ENCODE measurements at regions not wholly inside any gene's neighbourhood (a gene's known extent, or its start where the extent isn't known, plus 50 kb on each side); places are given as distances from the start of the nearest gene placed in this dataset.

DNA sequence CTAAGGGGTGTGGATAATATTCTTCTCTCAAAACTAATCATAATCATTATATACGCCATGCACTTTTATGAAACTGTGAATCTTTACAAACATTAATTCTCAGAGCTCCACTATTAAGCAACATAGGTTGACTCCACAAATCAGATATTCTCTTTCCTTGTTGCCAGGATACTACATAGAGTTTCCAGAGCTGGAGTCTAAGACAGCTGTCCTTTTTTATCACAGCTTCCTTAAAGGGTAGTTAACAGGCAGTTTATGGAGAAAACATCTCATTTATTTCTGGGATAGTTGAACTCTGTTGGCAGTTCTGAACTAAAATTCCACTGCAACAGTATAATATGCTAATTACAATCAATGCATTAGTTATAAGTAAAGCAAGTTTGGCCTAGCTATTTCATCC is 152.1 kb upstream of the PPP1R2C start:
- H3K9ac ChIP-seq (ENCODE audit: insufficient read length, low read depth) = no peak overlapping the region
- H3K36me3 ChIP-seq (ENCODE audit: insufficient read depth, insufficient read length, low read length) = no peaks in the 10 kb centered on the region
- no peaks in the 10 kb centered on the region for H3K9me3 ChIP-seq (ENCODE audit: insufficient read depth, low read length)
- H3K27me3 ChIP-seq (ENCODE audit: insufficient read depth, insufficient read length) = no peaks in the 10 kb centered on the region
- H3K4me3 ChIP-seq (ENCODE audit: insufficient read length, low read depth) = no peak overlapping the region
- H3K4me1 ChIP-seq (ENCODE audit: insufficient read depth, insufficient read length) = no peaks in the 10 kb centered on the region
- TF ChIP-seq SUZ12 (IDR thresholded peaks at IDR 0.05; ENCODE audit: extremely low read depth, insufficient read depth, insufficient read length) (no peak), YY1 (IDR thresholded peaks at IDR 0.05; ENCODE audit: insufficient read depth, insufficient read length) (no peak), ZNF274 (IDR thresholded peaks at IDR 0.05; ENCODE audit: low read depth, low read length) (no peak)
- DNase-seq (ENCODE audit: low read depth, low spot score) = no peak

GRCh38 chrX:42930951-42931350 is 153.0 kb upstream of the PPP1R2C start:
- Histone ChIP-seq H3K9ac (ENCODE audit: insufficient read length, low read depth) (no peak overlapping the region), H3K27me3 (ENCODE audit: insufficient read depth, insufficient read length) (no peaks in the 10 kb centered on the region), H3K9me3 (ENCODE audit: insufficient read depth, low read length) (no peaks in the 10 kb centered on the region), H3K36me3 (ENCODE audit: insufficient read depth, insufficient read length, low read length) (no peaks in the 10 kb centered on the region), H3K4me3 (ENCODE audit: insufficient read length, low read depth) (no peak overlapping the region), H3K4me1 (ENCODE audit: insufficient read depth, insufficient read length) (no peaks in the 10 kb centered on the region)
- no peak for DNase-seq (ENCODE audit: low read depth, low spot score)
- TF ChIP-seq SUZ12 (IDR thresholded peaks at IDR 0.05; ENCODE audit: extremely low read depth, insufficient read depth, insufficient read length) (no peak), ZNF274 (IDR thresholded peaks at IDR 0.05; ENCODE audit: low read depth, low read length) (no peak), YY1 (IDR thresholded peaks at IDR 0.05; ENCODE audit: insufficient read depth, insufficient read length) (no peak)

DNA sequence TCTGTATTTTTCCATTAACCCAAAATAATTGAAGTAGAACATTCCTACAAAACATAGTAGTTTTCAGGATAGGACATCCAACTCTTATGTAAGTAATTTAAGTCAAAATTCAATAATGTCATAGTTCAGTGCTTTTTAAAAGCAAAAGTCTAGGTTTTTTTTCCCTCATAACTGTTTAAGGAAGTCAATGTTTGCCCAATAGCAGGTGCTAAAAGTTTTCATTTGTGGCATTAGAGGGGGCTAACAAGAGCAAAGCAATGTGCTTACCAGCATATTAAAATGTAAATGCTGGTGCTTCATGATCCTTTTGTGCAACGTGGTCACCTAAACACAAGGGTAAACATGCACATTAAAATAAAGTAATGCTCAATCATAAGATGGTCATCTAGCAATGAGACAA is 155.2 kb upstream of the PPP1R2C start:
- Histone ChIP-seq H3K4me1 (ENCODE audit: insufficient read depth, insufficient read length) (no peaks in the 10 kb centered on the region), H3K36me3 (ENCODE audit: insufficient read depth, insufficient read length, low read length) (no peaks in the 10 kb centered on the region), H3K9me3 (ENCODE audit: insufficient read depth, low read length) (no peaks in the 10 kb centered on the region), H3K9ac (ENCODE audit: insufficient read length, low read depth) (no peak overlapping the region), H3K4me3 (ENCODE audit: insufficient read length, low read depth) (no peak overlapping the region), H3K27me3 (ENCODE audit: insufficient read depth, insufficient read length) (no peaks in the 10 kb centered on the region)
- TF ChIP-seq SUZ12 (IDR thresholded peaks at IDR 0.05; ENCODE audit: extremely low read depth, insufficient read depth, insufficient read length) = no peak
- no peak for TF ChIP-seq YY1 (IDR thresholded peaks at IDR 0.05; ENCODE audit: insufficient read depth, insufficient read length)
- TF ChIP-seq ZNF274 (IDR thresholded peaks at IDR 0.05; ENCODE audit: low read depth, low read length) = no peak
- DNase-seq (ENCODE audit: low read depth, low spot score) = no peak

- no peak for DNase-seq (ENCODE audit: low read depth, low spot score)
- Histone ChIP-seq H3K36me3 (ENCODE audit: insufficient read depth, insufficient read length, low read length) (no peaks in the 10 kb centered on the region), H3K9me3 (ENCODE audit: insufficient read depth, low read length) (no peaks in the 10 kb centered on the region), H3K4me1 (ENCODE audit: insufficient read depth, insufficient read length) (no peaks in the 10 kb centered on the region), H3K27me3 (ENCODE audit: insufficient read depth, insufficient read length) (no peaks in the 10 kb centered on the region), H3K4me3 (ENCODE audit: insufficient read length, low read depth) (no peak overlapping the region), H3K9ac (ENCODE audit: insufficient read length, low read depth) (no peak overlapping the region)
- TF ChIP-seq ZNF274 (IDR thresholded peaks at IDR 0.05; ENCODE audit: low read depth, low read length) (no peak), SUZ12 (IDR thresholded peaks at IDR 0.05; ENCODE audit: extremely low read depth, insufficient read depth, insufficient read length) (no peak), YY1 (IDR thresholded peaks at IDR 0.05; ENCODE audit: insufficient read depth, insufficient read length) (no peak)
Observed at GRCh38 chrX:42934020-42934726, 156.2 kb upstream of the PPP1R2C start.

- H3K9me3 ChIP-seq (ENCODE audit: insufficient read depth, low read length) = no peaks in the 10 kb centered on the region
- no peaks in the 10 kb centered on the region for H3K27me3 ChIP-seq (ENCODE audit: insufficient read depth, insufficient read length)
- H3K4me3 ChIP-seq (ENCODE audit: insufficient read length, low read depth) = no peak overlapping the region
- DNase-seq (ENCODE audit: low read depth, low spot score) = no peak
- TF ChIP-seq YY1 (IDR thresholded peaks at IDR 0.05; ENCODE audit: insufficient read depth, insufficient read length) (no peak), ZNF274 (IDR thresholded peaks at IDR 0.05; ENCODE audit: low read depth, low read length) (no peak), SUZ12 (IDR thresholded peaks at IDR 0.05; ENCODE audit: extremely low read depth, insufficient read depth, insufficient read length) (no peak)
- no peaks in the 10 kb centered on the region for H3K36me3 ChIP-seq (ENCODE audit: insufficient read depth, insufficient read length, low read length)
- no peak overlapping the region for H3K9ac ChIP-seq (ENCODE audit: insufficient read length, low read depth)
- no peaks in the 10 kb centered on the region for H3K4me1 ChIP-seq (ENCODE audit: insufficient read depth, insufficient read length)
Observed at GRCh38 chrX:42941671-42942070, 163.7 kb upstream of the PPP1R2C start.

- Histone ChIP-seq H3K9me3 (ENCODE audit: insufficient read depth, low read length) (no peaks in the 10 kb centered on the region), H3K36me3 (ENCODE audit: insufficient read depth, insufficient read length, low read length) (no peaks in the 10 kb centered on the region), H3K27me3 (ENCODE audit: insufficient read depth, insufficient read length) (no peaks in the 10 kb centered on the region), H3K9ac (ENCODE audit: insufficient read length, low read depth) (no peak overlapping the region), H3K4me3 (ENCODE audit: insufficient read length, low read depth) (no peak overlapping the region), H3K4me1 (ENCODE audit: insufficient read depth, insufficient read length) (no peaks in the 10 kb centered on the region)
- no peak for TF ChIP-seq SUZ12 (IDR thresholded peaks at IDR 0.05; ENCODE audit: extremely low read depth, insufficient read depth, insufficient read length)
- no peak for TF ChIP-seq ZNF274 (IDR thresholded peaks at IDR 0.05; ENCODE audit: low read depth, low read length)
- no peak for DNase-seq (ENCODE audit: low read depth, low spot score)
Observed at GRCh38 chrX:42943051-42943974, 165.3 kb upstream of the PPP1R2C start.

- H3K36me3 ChIP-seq (ENCODE audit: insufficient read depth, insufficient read length, low read length) = no peaks in the 10 kb centered on the region
- DNase-seq (ENCODE audit: low read depth, low spot score) = no peak
- no peak for TF ChIP-seq ZNF274 (IDR thresholded peaks at IDR 0.05; ENCODE audit: low read depth, low read length)
- TF ChIP-seq YY1 (IDR thresholded peaks at IDR 0.05; ENCODE audit: insufficient read depth, insufficient read length) = no peak
- no peak for TF ChIP-seq SUZ12 (IDR thresholded peaks at IDR 0.05; ENCODE audit: extremely low read depth, insufficient read depth, insufficient read length)
- no peak overlapping the region for H3K4me3 ChIP-seq (ENCODE audit: insufficient read length, low read depth)
- no peaks in the 10 kb centered on the region for H3K27me3 ChIP-seq (ENCODE audit: insufficient read depth, insufficient read length)
- H3K9ac ChIP-seq (ENCODE audit: insufficient read length, low read depth) = no peak overlapping the region
- no peaks in the 10 kb centered on the region for H3K9me3 ChIP-seq (ENCODE audit: insufficient read depth, low read length)
- H3K4me1 ChIP-seq (ENCODE audit: insufficient read depth, insufficient read length) = no peaks in the 10 kb centered on the region
Observed at GRCh38 chrX:42944381-42944998, 166.5 kb upstream of the PPP1R2C start.

All from NT2/D1 (cell line).